Superior temporal gyrus (tissue), 1 donor: ENCODE measurements at regions not wholly inside any gene's neighbourhood (a gene's known extent, or its start where the extent isn't known, plus 50 kb on each side); places are given as distances from the start of the nearest gene placed in this dataset.

ENCODE experiments used
- DNase-seq: peaks from one replicate; pipeline ENCODE4 v3.0.0-alpha.2; 2016; ENCODE audit errors: extremely low spot score

GRCh38 chrX:17206584-17206983 is 168.4 kb upstream of the NHS start:
- DNase-seq = no peak

DNA sequence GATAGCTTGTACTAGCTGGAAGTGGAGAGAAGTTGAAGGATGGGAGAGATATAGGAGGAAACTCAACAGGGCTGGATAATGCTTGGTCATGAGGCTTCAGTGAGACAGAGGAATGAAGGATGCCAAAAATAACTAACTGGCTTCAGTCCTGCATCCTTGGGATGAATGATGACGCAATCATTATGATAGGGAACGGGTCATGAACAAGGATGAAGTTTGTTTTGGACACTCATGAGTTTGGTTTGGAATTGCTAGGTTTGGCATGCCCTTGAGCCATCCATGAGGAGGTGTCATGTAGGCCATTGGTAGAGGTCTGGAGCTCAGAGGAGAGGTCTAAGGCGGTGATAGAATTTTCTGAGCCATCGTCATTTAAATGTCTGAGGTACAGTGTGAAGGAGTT is 160.0 kb upstream of the NHS start:
- DNase-seq = no peak

- DNase-seq = no peak
Observed at GRCh38 chrX:17226736-17227135, 148.3 kb upstream of the NHS start.

DNA sequence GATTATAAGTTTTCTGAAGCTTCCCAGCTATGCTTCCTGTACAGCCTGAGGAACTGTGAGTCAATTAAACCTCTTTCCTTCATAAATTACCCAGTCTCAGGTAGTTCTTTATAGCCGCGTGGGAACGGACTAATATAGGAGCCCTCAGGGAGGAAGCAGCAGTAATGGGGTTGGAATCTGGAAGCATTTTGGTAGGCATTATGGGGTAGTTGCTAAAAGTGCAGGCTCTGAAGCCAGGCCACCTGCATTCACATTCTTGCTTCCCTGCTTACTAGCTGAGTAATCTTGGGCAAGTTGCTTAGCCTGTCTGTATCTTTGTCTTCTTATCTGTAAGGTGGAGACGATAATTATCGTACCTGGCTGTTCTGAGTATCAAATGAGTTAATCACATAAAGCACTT is 137.9 kb upstream of the NHS start:
- DNase-seq = no peak

GRCh38 chrX:17242470-17242869 is 132.5 kb upstream of the NHS start:
- peak; percentile 75 for DNase-seq

DNA sequence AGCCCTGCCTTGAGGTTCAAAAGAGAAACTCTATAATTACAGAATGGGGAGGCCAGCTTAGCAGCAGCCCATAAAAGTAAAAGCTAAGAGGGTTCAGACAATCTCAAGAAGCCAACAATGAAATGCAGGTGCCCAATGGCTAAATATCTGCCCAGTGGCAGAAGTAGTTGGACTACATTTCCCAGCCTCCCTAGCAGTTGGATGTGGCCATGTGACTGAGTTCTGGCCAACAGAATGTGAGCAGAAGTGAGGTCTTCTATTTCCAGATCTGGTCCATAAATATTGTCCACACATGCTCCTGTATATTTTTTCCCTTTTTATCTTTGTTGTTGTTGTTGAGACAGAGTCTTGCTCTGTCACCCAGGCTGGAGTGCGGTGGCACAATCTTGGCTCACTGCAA is 127.9 kb upstream of the NHS start:
- no peak for DNase-seq

DNA sequence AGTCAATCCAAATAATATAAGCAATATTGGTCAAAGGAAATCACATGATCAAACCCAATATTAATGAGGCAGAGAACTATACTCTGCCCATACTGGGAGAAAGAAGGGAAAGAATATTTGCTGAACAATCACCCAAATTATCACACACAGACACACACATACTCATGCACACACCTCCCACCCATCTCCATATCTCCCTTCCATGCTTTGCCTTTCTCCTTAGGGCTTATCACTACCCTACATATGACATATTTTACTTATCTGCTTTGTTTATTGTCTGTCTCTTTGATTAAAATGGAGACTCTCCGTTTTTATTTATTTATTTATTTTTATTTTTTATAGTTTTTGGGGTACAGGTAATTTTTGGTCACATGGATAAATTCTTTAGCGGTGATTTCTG is 112.9 kb upstream of the NHS start:
- DNase-seq = no peak

- DNase-seq = no peak
Observed at GRCh38 chrX:17266136-17266535, 108.9 kb upstream of the NHS start.

- no peak for DNase-seq
Observed at GRCh38 chrX:17278961-17279360, 96.0 kb upstream of the NHS start.

DNA sequence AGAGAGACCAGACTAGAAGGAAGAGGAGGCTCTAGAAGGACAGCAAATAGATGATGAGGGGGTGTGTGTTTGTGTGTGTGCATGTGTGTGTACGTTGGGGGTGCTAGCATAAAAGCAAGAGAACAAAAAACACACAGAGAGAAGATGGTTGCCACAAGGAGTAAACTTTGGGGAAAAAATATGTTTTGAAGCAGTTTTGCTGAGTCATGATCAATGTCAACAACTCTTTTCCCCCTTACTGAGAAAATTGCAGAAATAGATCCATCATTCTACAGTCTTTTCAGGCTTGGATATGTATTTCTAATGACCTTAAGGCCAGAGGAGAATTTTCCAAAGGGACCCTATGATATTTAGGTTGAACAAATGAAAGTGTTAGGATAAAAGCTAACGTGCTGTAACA is 89.0 kb upstream of the NHS start:
- DNase-seq = no peak

DNA sequence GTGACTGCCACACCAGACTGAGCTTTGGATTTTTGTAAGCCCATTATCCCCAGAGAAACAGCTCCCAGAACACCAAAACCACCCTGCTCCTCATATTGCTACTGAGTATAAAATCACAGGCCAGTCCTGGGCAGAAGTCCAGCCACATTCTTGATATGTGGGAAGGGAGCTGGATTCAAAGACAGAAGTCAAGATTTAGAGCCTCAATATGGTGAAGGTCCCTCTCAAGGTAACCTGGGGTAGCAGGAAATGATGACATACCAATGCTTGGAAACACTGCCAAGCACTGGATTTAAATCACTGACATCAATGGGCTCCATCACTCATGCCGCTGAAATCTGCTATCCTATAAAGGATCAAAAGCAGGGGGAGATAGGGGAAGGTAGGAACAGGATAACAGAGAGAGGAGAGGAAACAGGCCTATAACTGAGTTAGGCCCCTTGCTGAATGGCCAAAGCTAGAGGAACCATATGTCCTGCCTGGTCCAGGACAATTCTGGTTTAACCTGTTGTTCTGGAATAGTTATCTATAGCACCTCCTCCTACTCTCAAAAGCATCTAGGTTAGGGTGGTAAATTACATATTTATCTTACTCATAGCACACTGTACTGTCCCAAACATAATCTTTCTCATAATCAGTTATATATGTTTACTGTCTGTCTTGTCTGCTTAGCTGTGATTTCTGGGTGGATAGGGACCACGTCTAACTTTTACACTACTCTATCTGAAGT is 83.7 kb upstream of the NHS start:
- DNase-seq = no peak

GRCh38 chrX:17292111-17292527 is 82.9 kb upstream of the NHS start:
- DNase-seq = peak; percentile 5

GRCh38 chrX:17294561-17294960 is 80.4 kb upstream of the NHS start:
- DNase-seq = no peak

GRCh38 chrX:17295791-17296190 is 79.2 kb upstream of the NHS start:
- no peak for DNase-seq

DNA sequence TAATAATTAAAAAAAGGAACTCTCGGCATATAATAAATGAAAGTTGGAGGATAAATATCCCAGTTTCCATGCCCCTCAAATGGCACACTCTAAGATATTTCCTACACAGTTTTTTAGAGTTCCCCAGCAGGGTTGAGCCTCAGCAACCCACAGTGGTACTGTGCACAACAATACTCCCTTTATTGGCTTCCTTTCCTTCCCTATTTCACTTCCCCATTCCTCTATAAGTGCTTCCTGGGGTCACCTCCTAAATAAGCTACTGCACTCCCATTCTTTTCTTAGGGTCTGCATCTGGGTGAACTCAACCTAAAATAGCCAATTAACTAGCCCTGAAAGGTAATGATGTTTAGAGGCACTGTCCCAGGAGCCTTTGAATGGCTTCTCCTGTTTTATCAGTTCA is 76.4 kb upstream of the NHS start:
- no peak for DNase-seq

DNA sequence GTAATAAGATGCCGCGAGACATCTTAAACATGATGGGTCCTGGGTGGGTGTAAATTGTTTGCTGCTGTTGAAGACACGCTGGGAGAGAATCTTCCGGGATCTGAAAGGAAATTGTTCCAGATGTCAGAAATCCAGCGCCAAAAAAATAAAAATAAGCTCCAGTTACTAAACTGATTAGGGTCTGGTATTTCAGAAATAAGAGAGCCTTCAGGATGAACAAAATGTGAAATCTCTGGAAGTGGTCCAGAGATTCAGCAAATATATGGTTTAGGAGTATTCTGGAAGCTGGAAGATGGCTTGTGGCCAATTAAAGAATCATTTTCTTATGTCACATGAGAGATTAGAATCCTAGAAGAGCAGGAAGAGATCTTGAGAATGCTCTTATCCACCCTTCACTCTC is 75.8 kb upstream of the NHS start:
- no peak for DNase-seq

DNA sequence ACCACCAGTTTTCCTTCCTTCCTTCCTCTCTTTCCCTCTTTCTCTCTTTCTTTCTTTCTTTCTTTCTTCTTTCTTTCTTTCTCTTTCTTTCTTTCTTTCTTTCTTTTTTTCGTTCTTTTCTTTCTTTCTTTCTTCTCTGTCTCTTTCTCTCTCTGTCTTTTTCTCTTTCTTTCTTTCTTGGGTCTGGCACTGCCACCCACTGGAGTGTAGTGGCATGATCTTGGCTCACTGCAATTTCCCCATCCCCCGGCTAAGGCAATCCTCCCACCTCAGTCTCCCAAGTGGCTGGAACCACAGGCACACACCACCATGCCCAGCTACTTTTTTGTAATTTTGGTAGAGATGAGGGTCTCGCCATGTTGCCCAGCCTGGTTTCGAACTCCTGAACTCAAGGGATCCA is 51.6 kb upstream of the NHS start:
- DNase-seq = no peak
